ENCODE measurements at regions not wholly inside any gene's neighbourhood (a gene's known extent, or its start where the extent isn't known, plus 50 kb on each side); places are given as distances from the start of the nearest gene placed in this dataset.

GRCh38 chr2:139872032-139872431 is 1091.8 kb upstream of the NXPH2 start:
- WGBS, 2 donors (ENCODE audit: low coverage in 1 of 2) = 83 to 90% methylated on average over 6 to 8 of the region's 8 CpGs
- Histone ChIP-seq H3K4me1 (no peaks in the 10 kb centered on the region), H3K36me3 (no peaks in the 10 kb centered on the region), H3K4me3 (no peak overlapping the region), H3K27me3 (no peaks in the 10 kb centered on the region), H3K9me3 (no peaks in the 10 kb centered on the region), H3K27ac (no peak overlapping the region)
- DNase-seq = no peak
- no peak for TF ChIP-seq CTCF (IDR thresholded peaks at IDR 0.05)
- TF ChIP-seq POLR2AphosphoS5 (IDR thresholded peaks at IDR 0.05) = no peak
- TF ChIP-seq POLR2A (IDR thresholded peaks at IDR 0.05) = no peak
- no peak for TF ChIP-seq EP300 (IDR thresholded peaks at IDR 0.05; ENCODE audit: low read depth)
- intact Hi-C loops (cut with DNase I; ENCODE audit: low total_unique reads) (no loop called here), in situ Hi-C loops (cut with MboI; ENCODE audit: low pct_ligation_motif_present in 1 of 4, low pct_unique_long_range_greater_than_20kb in 1 of 4, low sequenced_read_pairs in 3 of 4) (no loop called here)

GRCh38 chr2:139867601-139868226 is 1087.5 kb upstream of the NXPH2 start:
- in situ Hi-C loops (cut with MboI; ENCODE audit: low pct_ligation_motif_present in 1 of 4, low pct_unique_long_range_greater_than_20kb in 1 of 4, low sequenced_read_pairs in 3 of 4) (no loop called here), intact Hi-C loops (cut with DNase I; ENCODE audit: low total_unique reads) (no loop called here)
- Histone ChIP-seq H3K4me3 (no peak overlapping the region), H3K9me3 (no peaks in the 10 kb centered on the region), H3K4me1 (no peaks in the 10 kb centered on the region), H3K36me3 (no peaks in the 10 kb centered on the region), H3K27ac (no peak overlapping the region), H3K27me3 (no peaks in the 10 kb centered on the region)
- TF ChIP-seq EP300 (IDR thresholded peaks at IDR 0.05; ENCODE audit: low read depth) (no peak), POLR2A (IDR thresholded peaks at IDR 0.05) (no peak), POLR2AphosphoS5 (IDR thresholded peaks at IDR 0.05) (no peak), CTCF (IDR thresholded peaks at IDR 0.05) (no peak)
- WGBS, 2 donors (ENCODE audit: low coverage in 1 of 2) = 33 to 66% methylated on average over 1 to 2 of the region's 2 CpGs
- no peak for DNase-seq

- Histone ChIP-seq H3K36me3 (no peaks in the 10 kb centered on the region), H3K4me3 (no peak overlapping the region), H3K4me1 (no peaks in the 10 kb centered on the region), H3K27me3 (no peaks in the 10 kb centered on the region), H3K27ac (no peak overlapping the region), H3K9me3 (peaks cover 0 to 6% of the 10 kb centered on the region in 2 donors)
- TF ChIP-seq POLR2AphosphoS5 (IDR thresholded peaks at IDR 0.05) (no peak), CTCF (IDR thresholded peaks at IDR 0.05) (no peak), POLR2A (IDR thresholded peaks at IDR 0.05) (no peak), EP300 (IDR thresholded peaks at IDR 0.05; ENCODE audit: low read depth) (no peak)
- 72% methylated on average over 6 of the region's 6 CpGs; no CpG with 5 or more reads in 1 of the 2 donors for WGBS, 2 donors (ENCODE audit: low coverage in 1 of 2)
- DNase-seq = no peak
- in situ Hi-C loops (cut with MboI; ENCODE audit: low pct_ligation_motif_present in 1 of 4, low pct_unique_long_range_greater_than_20kb in 1 of 4, low sequenced_read_pairs in 3 of 4) (no loop called here), intact Hi-C loops (cut with DNase I; ENCODE audit: low total_unique reads) (no loop called here)
These were observed 1084.7 kb upstream of the NXPH2 start for GRCh38 chr2:139864821-139865302.

GRCh38 chr2:139854769-139855483 is 1074.7 kb upstream of the NXPH2 start:
- TF ChIP-seq EP300 (IDR thresholded peaks at IDR 0.05; ENCODE audit: low read depth) (no peak), POLR2AphosphoS5 (IDR thresholded peaks at IDR 0.05) (no peak), CTCF (IDR thresholded peaks at IDR 0.05) (no peak), POLR2A (IDR thresholded peaks at IDR 0.05) (no peak)
- H3K27ac ChIP-seq = no peak overlapping the region
- intact Hi-C loops (cut with DNase I; ENCODE audit: low total_unique reads) = no loop called here
- no peak for DNase-seq
- no peaks in the 10 kb centered on the region for H3K9me3 ChIP-seq
- 81 to 84% methylated on average over 3 of the region's 3 CpGs for WGBS, 2 donors (ENCODE audit: low coverage in 1 of 2)
- no peaks in the 10 kb centered on the region for H3K27me3 ChIP-seq
- no peaks in the 10 kb centered on the region for H3K4me1 ChIP-seq
- in situ Hi-C loops (cut with MboI; ENCODE audit: low pct_ligation_motif_present in 1 of 4, low pct_unique_long_range_greater_than_20kb in 1 of 4, low sequenced_read_pairs in 3 of 4) = no loop called here
- H3K36me3 ChIP-seq = no peaks in the 10 kb centered on the region
- no peak overlapping the region for H3K4me3 ChIP-seq
